ENCODE measurements at regions not wholly inside any gene's neighbourhood (a gene's known extent, or its start where the extent isn't known, plus 50 kb on each side); places are given as distances from the start of the nearest gene placed in this dataset.

- Histone ChIP-seq H3K79me2 (ENCODE audit: insufficient read depth, low read length) (no peaks in the 10 kb centered on the region), H3F3A (ENCODE audit: low read depth) (no peaks in the 10 kb centered on the region), H3K4me3 (ENCODE audit: low read length, poor library complexity, severe bottlenecking) (no peak overlapping the region), H3K9me2 (replicated peaks; ENCODE audit: low read depth, low read length) (no peaks in the 10 kb centered on the region), H3K36me3 (ENCODE audit: insufficient read depth, low read length) (no peaks in the 10 kb centered on the region), H3K9ac (ENCODE audit: low read depth, low read length, poor library complexity, severe bottlenecking) (no peak overlapping the region), H2AFZ (ENCODE audit: low read length) (no peak overlapping the region), H3K27me3 (ENCODE audit: insufficient read depth, low read length, poor library complexity, severe bottlenecking) (no peaks in the 10 kb centered on the region), H3K9me3 (ENCODE audit: insufficient read depth, low read depth, low read length) (peaks cover 4% of the 10 kb centered on the region; the same call in 1 of the 2 replicates), H3K4me1 (ENCODE audit: insufficient read depth, low read length, poor library complexity, severe bottlenecking) (no peaks in the 10 kb centered on the region), H4K20me1 (ENCODE audit: insufficient read depth, low read length, poor library complexity, severe bottlenecking) (no peaks in the 10 kb centered on the region), H3K4me2 (ENCODE audit: low read depth, low read length, poor library complexity, severe bottlenecking) (no peak overlapping the region)
- no peak for TF ChIP-seq CTCF (conservative IDR thresholded peaks at IDR 0.05; ENCODE audit: low read length)
Observed at GRCh38 chr17:54124456-54124855, 301.7 kb downstream of the KIF2B start.

- Histone ChIP-seq H3K4me3 (ENCODE audit: low read length, poor library complexity, severe bottlenecking) (no peak overlapping the region), H3F3A (ENCODE audit: low read depth) (no peaks in the 10 kb centered on the region)
Observed at GRCh38 chr17:54153423-54153822, 330.7 kb downstream of the KIF2B start.

GRCh38 chr17:54157542-54157941 lies 334.8 kb downstream of the KIF2B start:
- H2AFZ ChIP-seq (ENCODE audit: low read length) = no peak overlapping the region
- H3K9ac ChIP-seq (ENCODE audit: low read depth, low read length, poor library complexity, severe bottlenecking) = no peak overlapping the region
- H3K9me3 ChIP-seq (ENCODE audit: insufficient read depth, low read depth, low read length) = no peaks in the 10 kb centered on the region
- H3K4me3 ChIP-seq (ENCODE audit: low read length, poor library complexity, severe bottlenecking) = no peak overlapping the region
- TF ChIP-seq EZH2phosphoT487 (IDR thresholded peaks at IDR 0.05; ENCODE audit: borderline replicate concordance) = no peak
- no peak for TF ChIP-seq CTCF (conservative IDR thresholded peaks at IDR 0.05; ENCODE audit: low read length)
- H3K9me2 ChIP-seq (replicated peaks; ENCODE audit: low read depth, low read length) = no peaks in the 10 kb centered on the region
- no peak overlapping the region for H3K4me2 ChIP-seq (ENCODE audit: low read depth, low read length, poor library complexity, severe bottlenecking)
- no peaks in the 10 kb centered on the region for H3K27me3 ChIP-seq (ENCODE audit: insufficient read depth, low read length, poor library complexity, severe bottlenecking)
- H4K20me1 ChIP-seq (ENCODE audit: insufficient read depth, low read length, poor library complexity, severe bottlenecking) = no peaks in the 10 kb centered on the region
- H3K36me3 ChIP-seq (ENCODE audit: insufficient read depth, low read length) = no peaks in the 10 kb centered on the region
- H3F3A ChIP-seq (ENCODE audit: low read depth) = no peaks in the 10 kb centered on the region
- H3K4me1 ChIP-seq (ENCODE audit: insufficient read depth, low read length, poor library complexity, severe bottlenecking) = no peaks in the 10 kb centered on the region
- H3K79me2 ChIP-seq (ENCODE audit: insufficient read depth, low read length) = no peaks in the 10 kb centered on the region

More at GRCh38 chr17:54153423-54153822, 330.7 kb downstream of the KIF2B start:
- Histone ChIP-seq H3K9ac (ENCODE audit: low read depth, low read length, poor library complexity, severe bottlenecking) (no peak overlapping the region), H2AFZ (ENCODE audit: low read length) (no peak overlapping the region), H3K9me2 (replicated peaks; ENCODE audit: low read depth, low read length) (no peaks in the 10 kb centered on the region), H3K4me2 (ENCODE audit: low read depth, low read length, poor library complexity, severe bottlenecking) (no peak overlapping the region), H3K79me2 (ENCODE audit: insufficient read depth, low read length) (no peaks in the 10 kb centered on the region), H3K9me3 (ENCODE audit: insufficient read depth, low read depth, low read length) (no peaks in the 10 kb centered on the region), H4K20me1 (ENCODE audit: insufficient read depth, low read length, poor library complexity, severe bottlenecking) (no peaks in the 10 kb centered on the region), H3K4me1 (ENCODE audit: insufficient read depth, low read length, poor library complexity, severe bottlenecking) (no peaks in the 10 kb centered on the region), H3K36me3 (ENCODE audit: insufficient read depth, low read length) (no peaks in the 10 kb centered on the region), H3K27me3 (ENCODE audit: insufficient read depth, low read length, poor library complexity, severe bottlenecking) (no peaks in the 10 kb centered on the region)
- TF ChIP-seq CTCF (conservative IDR thresholded peaks at IDR 0.05; ENCODE audit: low read length) (no peak), EZH2phosphoT487 (IDR thresholded peaks at IDR 0.05; ENCODE audit: borderline replicate concordance) (no peak)

Data from Loucy (cell line).